SU-DHL-6 (cell line): ENCODE measurements at regions not wholly inside any gene's neighbourhood (a gene's known extent, or its start where the extent isn't known, plus 50 kb on each side); places are given as distances from the start of the nearest gene placed in this dataset.

Experiments
- EZH2phosphoT487 ChIP-seq: fragments of 200-600 bp; sonication (generic), shearing (Covaris generic); conservative IDR thresholded peaks from 2 replicates; pipeline ENCODE4 v1.6.1; 2018; ENCODE audit warnings: mild to moderate bottlenecking, antibody characterized with exemption, low read length, moderate library complexity, mixed read lengths
- TF ChIP-seq, protein P1 (sequence below): fragments of 200-600 bp; sonication (generic); IDR thresholded peaks from one replicate; pipeline ENCODE4 v1.5.1; 2017; ENCODE audit warnings: antibody characterized with exemption, mild to moderate bottlenecking, low read length, moderate library complexity; ENCODE audit not compliant: insufficient read depth, poor library complexity, severe bottlenecking

DNA sequence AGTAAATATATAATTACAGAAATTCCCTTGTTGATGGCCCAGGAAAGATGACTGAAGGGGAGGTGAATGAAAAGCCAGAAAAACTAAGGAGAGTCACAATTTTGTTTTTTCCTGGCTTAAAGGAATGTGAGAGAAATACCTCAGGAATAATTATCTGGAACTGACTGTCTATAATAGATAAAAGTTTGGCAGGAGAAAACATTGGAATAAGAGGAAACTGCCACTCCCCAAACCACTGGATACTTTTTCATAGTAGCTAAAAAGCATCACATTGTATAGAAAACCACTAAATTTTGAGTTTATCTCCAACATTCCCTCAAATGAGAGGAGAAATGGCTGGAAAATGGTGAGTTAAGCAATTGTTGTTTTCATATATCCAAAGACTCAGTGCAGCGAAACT, 326.0 kb downstream of the NPR3 start:
- TF ChIP-seq, protein P1, sequence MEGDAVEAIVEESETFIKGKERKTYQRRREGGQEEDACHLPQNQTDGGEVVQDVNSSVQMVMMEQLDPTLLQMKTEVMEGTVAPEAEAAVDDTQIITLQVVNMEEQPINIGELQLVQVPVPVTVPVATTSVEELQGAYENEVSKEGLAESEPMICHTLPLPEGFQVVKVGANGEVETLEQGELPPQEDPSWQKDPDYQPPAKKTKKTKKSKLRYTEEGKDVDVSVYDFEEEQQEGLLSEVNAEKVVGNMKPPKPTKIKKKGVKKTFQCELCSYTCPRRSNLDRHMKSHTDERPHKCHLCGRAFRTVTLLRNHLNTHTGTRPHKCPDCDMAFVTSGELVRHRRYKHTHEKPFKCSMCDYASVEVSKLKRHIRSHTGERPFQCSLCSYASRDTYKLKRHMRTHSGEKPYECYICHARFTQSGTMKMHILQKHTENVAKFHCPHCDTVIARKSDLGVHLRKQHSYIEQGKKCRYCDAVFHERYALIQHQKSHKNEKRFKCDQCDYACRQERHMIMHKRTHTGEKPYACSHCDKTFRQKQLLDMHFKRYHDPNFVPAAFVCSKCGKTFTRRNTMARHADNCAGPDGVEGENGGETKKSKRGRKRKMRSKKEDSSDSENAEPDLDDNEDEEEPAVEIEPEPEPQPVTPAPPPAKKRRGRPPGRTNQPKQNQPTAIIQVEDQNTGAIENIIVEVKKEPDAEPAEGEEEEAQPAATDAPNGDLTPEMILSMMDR: no peak
- TF ChIP-seq EZH2phosphoT487: no peak
